ENCODE measurements at regions not wholly inside any gene's neighbourhood (a gene's known extent, or its start where the extent isn't known, plus 50 kb on each side); places are given as distances from the start of the nearest gene placed in this dataset.

GRCh38 chr3:30503446-30503845 lies 103.0 kb upstream of the TGFBR2 start:
- Histone ChIP-seq H3K4me3 (ENCODE audit: extremely low read depth in 1 of 4, insufficient read depth in 2 of 4, low read depth in 3 of 4, low read length in 4 of 4) (no peak overlapping the region), H2BK15ac (ENCODE audit: low read length) (no peak overlapping the region), H2AK5ac (ENCODE audit: low read depth, low read length) (no peak overlapping the region), H3K23me2 (ENCODE audit: low read depth, low read length) (no peaks in the 10 kb centered on the region), H3K79me1 (ENCODE audit: low read depth, low read length) (no peaks in the 10 kb centered on the region), H3K23ac (ENCODE audit: insufficient read length) (no peak overlapping the region), H2AFZ (ENCODE audit: low read length) (no peak overlapping the region), H4K20me1 (replicated peaks in 1 of 2; ENCODE audit: control insufficient read depth in 1 of 2, insufficient read depth in 2 of 2, low read length in 2 of 2) (no peaks in the 10 kb centered on the region), H3K36me3 (ENCODE audit: control insufficient read depth in 2 of 4, insufficient read depth in 4 of 4, low read length in 3 of 4) (no peaks in the 10 kb centered on the region), H3K9ac (replicated peaks in 1 of 4; ENCODE audit: extremely low read depth in 1 of 4, low read depth in 3 of 4, low read length in 3 of 4) (no peak overlapping the region), H3K4me2 (ENCODE audit: insufficient read depth in 1 of 2, low read depth in 2 of 2, low read length in 2 of 2) (no peak overlapping the region), H3K14ac (ENCODE audit: insufficient read length) (no peak overlapping the region), H2BK20ac (ENCODE audit: low read length) (no peak overlapping the region), H3K9me3 (ENCODE audit: insufficient read depth in 2 of 2, low read depth in 1 of 2, low read length in 1 of 2) (no peaks in the 10 kb centered on the region), H3K79me2 (ENCODE audit: control insufficient read depth in 1 of 2, insufficient read depth in 2 of 2, low read length in 2 of 2) (no peaks in the 10 kb centered on the region), H3K27ac (ENCODE audit: low read depth, low read length) (no peak overlapping the region), H3K4ac (replicated peaks; ENCODE audit: insufficient read length, low read depth, low read length) (no peak overlapping the region), H2BK12ac (ENCODE audit: low read depth, low read length) (no peak overlapping the region), H3K18ac (ENCODE audit: extremely low read depth, low read length) (no peak overlapping the region), H3K56ac (replicated peaks; ENCODE audit: insufficient read length, low read depth, low read length) (no peak overlapping the region), H2BK120ac (replicated peaks; ENCODE audit: low read depth, low read length) (no peak overlapping the region), H4K8ac (ENCODE audit: extremely low read depth, insufficient read depth, low read length) (no peak overlapping the region), H3K27me3 (replicated peaks in 1 of 4; ENCODE audit: control insufficient read depth in 3 of 4, extremely low read depth in 1 of 4, insufficient read depth in 3 of 4, low read length in 3 of 4) (no peaks in the 10 kb centered on the region), H4K5ac (ENCODE audit: insufficient read length, low read depth, low read length) (no peak overlapping the region), H3K4me1 (replicated peaks in 1 of 4; ENCODE audit: control insufficient read depth in 3 of 4, insufficient read depth in 4 of 4, low read length in 3 of 4) (no peaks in the 10 kb centered on the region), H2BK5ac (ENCODE audit: low read depth, low read length) (no peak overlapping the region), H4K91ac (replicated peaks; ENCODE audit: insufficient read length, low read length) (no peak overlapping the region)
- CTCF ChIA-PET (ENCODE audit: partially characterized antibody): interaction anchor here (0.6 kb wide), 1 partner anchor 40 kb away, joined by 4 read pairs; no protein-coding TSS in a partner anchor
- no peak for DNase-seq (ENCODE audit: low read depth in 1 of 2, low spot score in 2 of 2)
- TF ChIP-seq RBBP5 (IDR thresholded peaks at IDR 0.05; ENCODE audit: borderline replicate concordance, low read depth, low read length): no peak
- WGBS, 2 experiments (ENCODE audit: extremely low coverage in 1 of 2, insufficient coverage in 1 of 2, insufficient read length in 1 of 2, insufficient replicate concordance in 2 of 2, low coverage in 1 of 2, low lambda C conversion rate in 2 of 2, missing lambda C conversion rate in 1 of 2): 95% methylated on average over 2 of the region's 2 CpGs; no CpG with 5 or more reads in 1 of the 2 experiments
- no peak for FAIRE-seq
- POLR2A ChIA-PET (ENCODE audit: partially characterized antibody): no interaction called here
